Fibroblast of skin of right quadriceps (primary cell): ENCODE measurements at regions not wholly inside any gene's neighbourhood (a gene's known extent, or its start where the extent isn't known, plus 50 kb on each side); places are given as distances from the start of the nearest gene placed in this dataset.
"Not testable (repeated sequence)": the region's sequence is repeated elsewhere in the genome, so short reads cannot be mapped to it uniquely, and the experiment has no call there.

Experiments
- DNase-seq: peaks from one replicate; pipeline ENCODE4 v3.0.0-alpha.2; 2013

DNA sequence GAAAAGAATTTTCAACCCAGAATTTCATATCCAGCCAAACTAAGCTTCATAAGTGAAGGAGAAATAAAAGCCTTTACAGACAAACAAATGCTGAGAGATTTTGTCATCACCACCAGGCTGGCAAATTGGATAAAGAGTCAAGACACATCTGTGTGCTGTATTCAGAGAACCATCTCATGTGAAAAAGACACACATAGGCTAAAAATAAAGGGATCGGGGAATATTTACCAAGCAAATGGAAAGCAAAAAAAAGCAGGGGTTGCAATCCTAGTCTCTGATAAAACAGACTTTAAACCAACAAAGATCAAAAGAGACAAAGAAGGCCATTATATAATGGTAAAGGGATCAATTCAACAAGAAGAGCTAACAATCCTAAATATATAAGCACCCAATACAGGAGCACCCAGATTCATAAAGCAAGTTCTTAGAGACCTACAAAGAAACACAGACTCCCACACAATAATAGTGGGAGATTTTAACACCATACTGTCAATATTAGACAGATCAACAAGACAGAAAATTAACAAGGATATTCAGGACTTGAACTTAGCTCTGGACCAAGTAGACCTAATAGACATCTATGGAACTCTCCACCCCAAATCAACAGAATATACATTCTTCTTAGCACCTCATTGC lies 55.9 kb upstream of the ACSM6 start:
- not testable (repeated sequence) for DNase-seq

DNA sequence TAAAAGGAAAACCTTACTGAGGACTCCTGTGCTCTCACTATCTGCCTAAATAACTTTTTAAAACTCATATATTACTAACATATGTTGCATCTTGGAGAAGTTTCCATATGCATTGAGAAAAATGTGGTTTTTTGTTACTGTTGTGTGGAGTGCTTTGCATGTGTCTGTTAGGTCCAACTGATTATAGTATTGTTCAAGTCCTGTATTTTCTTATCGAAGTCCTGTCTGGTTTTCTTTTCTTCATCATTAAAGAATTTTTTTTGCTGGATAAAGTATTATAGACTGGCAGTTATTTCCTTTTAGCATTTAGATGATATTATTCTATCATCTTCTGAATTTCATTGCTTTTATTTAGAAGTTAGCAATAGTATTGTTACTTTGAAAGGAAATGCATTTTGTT lies 59.5 kb upstream of the ACSM6 start:
- no peak for DNase-seq

DNA sequence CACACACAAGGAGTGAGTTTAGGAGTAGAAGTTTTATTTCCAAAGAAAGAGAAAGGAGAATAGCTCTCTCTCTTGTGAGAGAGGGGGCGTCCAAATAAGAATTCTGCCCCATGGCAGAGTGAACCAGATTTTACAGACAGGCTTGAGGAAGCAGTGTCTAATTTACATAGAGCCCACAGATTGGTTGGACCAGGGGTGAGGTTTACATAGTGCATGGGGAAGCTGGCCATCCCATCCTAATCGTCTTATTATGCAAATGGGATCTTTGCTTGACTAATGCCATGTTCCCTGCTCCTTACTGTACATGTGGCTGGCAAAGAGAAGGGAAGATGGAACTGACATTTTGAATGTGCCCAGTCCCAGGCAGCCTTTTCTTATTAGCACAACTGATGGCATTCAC lies 60.0 kb upstream of the ACSM6 start:
- no peak for DNase-seq

DNA sequence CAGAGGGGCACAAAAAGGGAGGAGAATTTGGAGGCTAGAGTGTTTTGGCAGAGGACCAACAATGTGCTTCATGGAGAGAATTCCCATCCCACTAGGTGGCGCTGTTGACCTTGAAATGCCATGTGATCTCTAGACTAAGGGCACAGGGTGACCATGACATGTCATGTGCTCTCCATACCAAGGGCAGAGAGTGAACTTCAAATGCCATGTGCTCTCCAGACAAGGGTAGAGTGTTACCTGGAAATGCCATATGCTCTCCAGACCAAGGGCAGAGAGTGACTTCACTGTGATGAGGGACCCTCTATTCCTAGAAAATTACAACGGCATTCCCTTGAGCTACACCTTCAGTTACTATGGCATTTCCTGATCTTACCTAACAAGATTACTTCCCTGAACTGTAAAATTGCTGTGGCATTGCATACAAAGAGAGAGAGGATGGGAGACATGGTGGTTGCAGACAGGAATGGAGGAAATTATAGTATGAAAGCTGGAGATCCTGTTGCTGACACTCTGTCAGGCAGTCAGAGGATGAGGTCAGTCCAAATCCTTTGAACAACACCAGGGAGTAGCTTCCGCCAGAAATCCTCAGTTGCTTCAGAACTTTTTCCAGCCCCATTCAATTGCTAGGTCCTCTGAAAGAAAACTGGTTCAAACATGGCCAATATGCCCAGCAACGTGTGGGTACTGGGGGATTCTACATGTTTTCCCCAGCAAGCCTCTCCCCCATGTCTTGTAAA lies 60.9 kb upstream of the ACSM6 start:
- peak; percentile 67 for DNase-seq

GRCh38 chr10:95130429-95130828 lies 61.1 kb upstream of the CYP2C8 start:
- not testable (repeated sequence) for DNase-seq

DNA sequence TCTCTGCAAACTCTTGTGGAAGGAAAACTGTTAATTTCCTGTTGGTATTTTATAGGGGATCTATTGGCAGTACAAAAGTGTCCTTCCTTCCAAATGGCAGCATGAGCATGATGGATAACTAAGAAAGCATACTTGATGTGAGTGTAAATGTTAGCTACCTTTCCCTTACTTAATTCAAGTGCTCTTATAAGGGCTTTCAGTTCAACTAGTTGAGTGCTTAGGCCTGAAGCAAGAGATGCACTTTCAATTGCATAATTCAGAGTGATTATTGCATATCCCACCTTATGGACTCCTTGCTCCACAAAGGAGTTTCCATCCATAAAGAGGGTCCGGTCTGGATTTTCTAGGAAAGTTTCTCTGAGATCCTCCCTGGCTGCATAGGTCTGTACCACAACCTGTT lies 56.3 kb upstream of the CYP2C8 start:
- no peak for DNase-seq

- no peak for DNase-seq
Observed at GRCh38 chr10:95122736-95123135, 53.4 kb upstream of the CYP2C8 start.

DNA sequence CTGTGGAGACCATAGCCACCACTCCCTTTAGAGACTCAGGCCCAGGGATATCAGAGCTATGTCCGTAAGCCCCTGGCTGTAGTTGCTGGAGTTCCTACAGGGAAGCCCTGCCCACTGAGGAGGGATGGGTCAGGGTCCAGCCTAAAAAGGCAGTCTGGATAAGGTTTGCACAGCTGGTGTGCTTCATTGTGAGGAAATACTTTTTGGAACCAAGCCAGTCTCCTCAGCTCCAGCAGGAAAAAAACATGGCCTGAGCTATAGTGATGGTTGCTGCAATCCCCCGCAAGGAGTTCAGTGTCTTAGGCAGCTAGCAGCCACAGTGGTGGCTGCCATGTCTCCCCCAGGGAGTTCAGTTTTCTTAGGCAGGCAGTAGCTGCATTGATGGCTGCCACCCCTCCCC lies 52.6 kb upstream of the CYP2C8 start:
- DNase-seq: no peak
